H1 (cell line): ENCODE measurements at regions not wholly inside any gene's neighbourhood (a gene's known extent, or its start where the extent isn't known, plus 50 kb on each side); places are given as distances from the start of the nearest gene placed in this dataset.

Experiments used
- CTCF ChIA-PET: fragments of 300-600 bp; sonication (Branson Sonifier 250); formaldehyde crosslinking; loops from one replicate; lab custom pipeline; 2021; ENCODE audit not compliant: partially characterized antibody; lab: Charles Lee
- POLR2A ChIA-PET: fragments of 300-600 bp; sonication (Branson Sonifier 250); formaldehyde crosslinking; loops from one replicate; lab custom pipeline; 2021; ENCODE audit warnings: inconsistent platforms; ENCODE audit not compliant: partially characterized antibody; lab: Charles Lee
- DNase-seq, 2 experiments: peaks; one replicate each; pipeline versions ENCODE4 v3.0.0 to v3.0.0-alpha.2; 2010 to 2022; ENCODE audit warnings: low spot score in 2 of 2, low read depth in 1 of 2, mixed read lengths in 1 of 2
- FAIRE-seq: peaks from 2 replicates; lab custom pipeline; 2011; peaks lifted over from hg19 to GRCh38; lab: Jason Lieb, UNC
- H2AFZ ChIP-seq: 2 replicates; pipeline ENCODE4 v1.8.1; 2012; ENCODE audit warnings: low read length, inconsistent platforms
- H2AK5ac ChIP-seq: 2 replicates; pipeline ENCODE4 v1.6.1; 2013; ENCODE audit warnings: low read depth, low read length
- H2BK120ac ChIP-seq: replicated peaks from 2 replicates; pipeline ENCODE3; 2013; ENCODE audit warnings: low read depth, low read length, inconsistent platforms
- H2BK12ac ChIP-seq: 2 replicates; pipeline ENCODE4 v1.6.1; 2013; ENCODE audit warnings: low read depth, low read length
- H2BK15ac ChIP-seq: 2 replicates; pipeline ENCODE4 v1.6.1; 2013; ENCODE audit warnings: low read length
- H2BK20ac ChIP-seq: 2 replicates; pipeline ENCODE4 v1.6.1; 2013; ENCODE audit warnings: low read length
- H2BK5ac ChIP-seq: 2 replicates; pipeline ENCODE4 v1.6.1; 2013; ENCODE audit warnings: low read depth, low read length
- H3K14ac ChIP-seq: 2 replicates; pipeline ENCODE4 v1.6.1; 2013; ENCODE audit warnings: inconsistent platforms; ENCODE audit not compliant: insufficient read length
- H3K18ac ChIP-seq: 2 replicates; pipeline ENCODE4 v1.6.1; 2013; ENCODE audit warnings: low read length; ENCODE audit errors: extremely low read depth
- H3K23ac ChIP-seq: 2 replicates; pipeline ENCODE4 v1.6.1; 2013; ENCODE audit warnings: inconsistent platforms; ENCODE audit not compliant: insufficient read length
- H3K23me2 ChIP-seq: 2 replicates; pipeline ENCODE4 v1.6.1; 2013; ENCODE audit warnings: low read depth, low read length
- H3K27ac ChIP-seq: 2 replicates; pipeline ENCODE4 v1.6.1; 2011; ENCODE audit warnings: low read depth, low read length, inconsistent platforms
- H3K27me3 ChIP-seq, 4 experiments: replicated peaks in 1 of 4; 1 replicate in 1 of 4; 2 replicates in 3 of 4; pipeline versions ENCODE4 v1.6.1 to v1.8.1; 2011 to 2013; ENCODE audit warnings: low read length in 3 of 4, mild to moderate bottlenecking in 3 of 4, inconsistent platforms in 2 of 4, mixed read lengths in 2 of 4, moderate library complexity in 1 of 4; ENCODE audit not compliant: control insufficient read depth in 3 of 4, insufficient read depth in 3 of 4; ENCODE audit errors: extremely low read depth in 1 of 4
- H3K36me3 ChIP-seq, 4 experiments: 2 replicates each; pipeline versions ENCODE4 v1.6.1 to v1.8.1; 2011 to 2013; ENCODE audit warnings: mild to moderate bottlenecking in 4 of 4, low read length in 3 of 4, moderate library complexity in 2 of 4, control low read depth in 1 of 4, inconsistent platforms in 1 of 4; ENCODE audit not compliant: insufficient read depth in 4 of 4, control insufficient read depth in 2 of 4
- H3K4ac ChIP-seq: replicated peaks from 2 replicates; pipeline ENCODE3; 2013; ENCODE audit warnings: low read length, low read depth, mixed read lengths, inconsistent platforms; ENCODE audit not compliant: insufficient read length
- H3K4me1 ChIP-seq, 4 experiments: replicated peaks in 1 of 4; 1 replicate in 1 of 4; 2 replicates in 3 of 4; pipeline versions ENCODE4 v1.6.1 to v1.8.1; 2011 to 2013; ENCODE audit warnings: low read length in 3 of 4, inconsistent platforms in 2 of 4, mixed read lengths in 1 of 4; ENCODE audit not compliant: insufficient read depth in 4 of 4, control insufficient read depth in 3 of 4
- H3K4me2 ChIP-seq, 2 experiments: 2 replicates each; pipeline versions ENCODE4 v1.6.1 to v1.8.1; 2011 to 2013; ENCODE audit warnings: low read depth in 2 of 2, low read length in 2 of 2, control low read depth in 1 of 2, inconsistent platforms in 1 of 2, mild to moderate bottlenecking in 1 of 2; ENCODE audit not compliant: insufficient read depth in 1 of 2
- H3K4me3 ChIP-seq, 4 experiments: fragments of 200-600, 300-600 bp in 1 of 4; sonication (generic), shearing (Covaris generic), sonication (Bioruptor Twin) in 1 of 4; 2 replicates each; pipeline versions ENCODE4 v1.5.1 to v1.8.1; 2011 to 2016; ENCODE audit warnings: low read length in 4 of 4, low read depth in 3 of 4, control low read depth in 2 of 4, inconsistent platforms in 2 of 4, mild to moderate bottlenecking in 2 of 4, mixed read lengths in 1 of 4, moderate library complexity in 1 of 4; ENCODE audit not compliant: insufficient read depth in 2 of 4; ENCODE audit errors: extremely low read depth in 1 of 4
- H3K56ac ChIP-seq: replicated peaks from 2 replicates; pipeline ENCODE3; 2013; ENCODE audit warnings: low read depth, mild to moderate bottlenecking, mixed read lengths, low read length, inconsistent platforms; ENCODE audit not compliant: insufficient read length
- H3K79me1 ChIP-seq: 2 replicates; pipeline ENCODE4 v1.6.1; 2013; ENCODE audit warnings: low read depth, low read length, control low read depth
- H3K79me2 ChIP-seq, 2 experiments: 2 replicates each; pipeline versions ENCODE4 v1.6.1 to v1.8.1; 2012 to 2013; ENCODE audit warnings: low read length in 2 of 2, mild to moderate bottlenecking in 2 of 2, inconsistent platforms in 1 of 2; ENCODE audit not compliant: insufficient read depth in 2 of 2, control insufficient read depth in 1 of 2
- H3K9ac ChIP-seq, 4 experiments: replicated peaks in 1 of 4; 1 replicate in 1 of 4; 2 replicates in 3 of 4; pipeline versions ENCODE4 v1.6.1 to v1.8.1; 2011 to 2013; ENCODE audit warnings: low read depth in 3 of 4, low read length in 3 of 4, control low read depth in 2 of 4, mild to moderate bottlenecking in 2 of 4, moderate library complexity in 2 of 4, inconsistent platforms in 1 of 4; ENCODE audit errors: extremely low read depth in 1 of 4
- H3K9me3 ChIP-seq, 2 experiments: 2 replicates each; pipeline versions ENCODE4 v1.6.1 to v1.8.1; 2012 to 2013; ENCODE audit warnings: mild to moderate bottlenecking in 2 of 2, moderate library complexity in 2 of 2, control low read depth in 1 of 2, inconsistent platforms in 1 of 2, low read depth in 1 of 2, low read length in 1 of 2, mixed read lengths in 1 of 2; ENCODE audit not compliant: insufficient read depth in 2 of 2
- H4K20me1 ChIP-seq, 2 experiments: replicated peaks in 1 of 2; 2 replicates each; pipeline versions ENCODE3 to v1.8.1; 2011 to 2013; ENCODE audit warnings: inconsistent platforms in 2 of 2, low read length in 2 of 2, mild to moderate bottlenecking in 1 of 2; ENCODE audit not compliant: insufficient read depth in 2 of 2, control insufficient read depth in 1 of 2
- H4K5ac ChIP-seq: 2 replicates; pipeline ENCODE4 v1.6.1; 2013; ENCODE audit warnings: low read length, low read depth, mixed read lengths, inconsistent platforms; ENCODE audit not compliant: insufficient read length
- H4K8ac ChIP-seq: 2 replicates; pipeline ENCODE4 v1.8.0; 2013; ENCODE audit warnings: mild to moderate bottlenecking, moderate library complexity, low read length, inconsistent platforms; ENCODE audit not compliant: insufficient read depth; ENCODE audit errors: extremely low read depth
- H4K91ac ChIP-seq: replicated peaks from 2 replicates; pipeline ENCODE3; 2013; ENCODE audit warnings: low read length, mixed read lengths, inconsistent platforms; ENCODE audit not compliant: insufficient read length
- CHD1 ChIP-seq: IDR thresholded peaks from 2 replicates; pipeline ENCODE4 v1.6.1; 2012; ENCODE audit warnings: low read depth, low read length, improper control_type of control experiment
- WGBS, 2 experiments: shearing (Covaris generic) in 1 of 2; methylation state at CpG; one replicate each; pipeline versions ENCODE4 v1.1.6 to v1.1.7; 2013 to 2015; ENCODE audit warnings: low lambda C conversion rate in 2 of 2, mixed read lengths in 2 of 2, inconsistent platforms in 1 of 2, low coverage in 1 of 2, missing lambda C conversion rate in 1 of 2; ENCODE audit not compliant: insufficient replicate concordance in 2 of 2, insufficient coverage in 1 of 2, insufficient read length in 1 of 2; ENCODE audit errors: extremely low coverage in 1 of 2, missing lambda C conversion rate in 1 of 2; 5-methylcytosine and 5-hydroxymethylcytosine counted together

- TF ChIP-seq CHD1 = no peak
- TF ChIP-seq, all 59 proteins: peak for 0
- no peak overlapping the region for H3K23ac ChIP-seq
- H3K79me1 ChIP-seq = no peaks in the 10 kb centered on the region
- no peaks in the 10 kb centered on the region; a peak in 1 of 7 replicates for H3K4me1 ChIP-seq
- no peak overlapping the region for H4K5ac ChIP-seq
- DNase-seq = no peak
- ChIA-PET CTCF (interaction anchor here (1.0 to 1.2 kb wide), 2 partner anchors 20 to 28 kb away, joined by 3 to 4 read pairs; no protein-coding TSS in a partner anchor), POLR2A (no interaction called here)
- H2AK5ac ChIP-seq = no peak overlapping the region
- H3K4me2 ChIP-seq = no peak overlapping the region
- no peak overlapping the region for H2BK5ac ChIP-seq
- no peaks in the 10 kb centered on the region for H3K9me3 ChIP-seq
- no peaks in the 10 kb centered on the region for H3K79me2 ChIP-seq
- no peak overlapping the region for H3K27ac ChIP-seq
- no peaks in the 10 kb centered on the region for H3K27me3 ChIP-seq
- no peak overlapping the region for H2BK20ac ChIP-seq
- H3K4ac ChIP-seq = no peak overlapping the region
- no peaks in the 10 kb centered on the region for H3K23me2 ChIP-seq
- no peak overlapping the region for H2AFZ ChIP-seq
- H3K56ac ChIP-seq = no peak overlapping the region
- H4K20me1 ChIP-seq = no peaks in the 10 kb centered on the region
- H4K8ac ChIP-seq = no peak overlapping the region
- H3K36me3 ChIP-seq = no peaks in the 10 kb centered on the region
- WGBS, 2 experiments = 83% methylated on average over 8 of the region's 8 CpGs; no CpG with 5 or more reads in 1 of the 2 experiments
- H2BK15ac ChIP-seq = no peak overlapping the region
- no peak overlapping the region for H3K4me3 ChIP-seq
- no peak overlapping the region for H2BK12ac ChIP-seq
- FAIRE-seq = no peak
- H3K14ac ChIP-seq = no peak overlapping the region
- no peak overlapping the region for H4K91ac ChIP-seq
- H2BK120ac ChIP-seq = no peak overlapping the region
- H3K18ac ChIP-seq = no peak overlapping the region
- H3K9ac ChIP-seq = no peak overlapping the region
Measured at GRCh38 chr21:36602735-36603134, 96.2 kb upstream of the SIM2 start.
